ENCODE measurements at regions not wholly inside any gene's neighbourhood (a gene's known extent, or its start where the extent isn't known, plus 50 kb on each side); places are given as distances from the start of the nearest gene placed in this dataset.
"Not testable (repeated sequence)": the region's sequence is repeated elsewhere in the genome, so short reads cannot be mapped to it uniquely, and the experiment has no call there.

GRCh38 chr13:28607187-28607955 lies 51.6 kb upstream of the POMP start:
- H3K4me3 ChIP-seq (ENCODE audit: low read length), result no peak overlapping the region
- no peaks in the 10 kb centered on the region for H3K36me3 ChIP-seq (ENCODE audit: control insufficient read depth, insufficient read depth, low read length)
- H3K9me3 ChIP-seq (replicated peaks; ENCODE audit: control insufficient read depth, low read depth, low read length), result no peaks in the 10 kb centered on the region
- H3K4me1 ChIP-seq (ENCODE audit: control insufficient read depth, insufficient read depth, low read length), result no peaks in the 10 kb centered on the region
- no peak overlapping the region for H3K27ac ChIP-seq (ENCODE audit: low read length)
- no peaks in the 10 kb centered on the region for H3K27me3 ChIP-seq (ENCODE audit: control insufficient read depth, insufficient read depth, low read length)
- no peak for DNase-seq
- WGBS (ENCODE audit: insufficient coverage), result no CpG with 5 or more reads among the region's 8 CpGs

- Histone ChIP-seq H3K4me3 (ENCODE audit: low read length) (no peak overlapping the region), H3K9me3 (replicated peaks; ENCODE audit: control insufficient read depth, low read depth, low read length) (no peaks in the 10 kb centered on the region), H3K27me3 (ENCODE audit: control insufficient read depth, insufficient read depth, low read length) (no peaks in the 10 kb centered on the region), H3K27ac (ENCODE audit: low read length) (no peak overlapping the region), H3K36me3 (ENCODE audit: control insufficient read depth, insufficient read depth, low read length) (no peaks in the 10 kb centered on the region), H3K4me1 (ENCODE audit: control insufficient read depth, insufficient read depth, low read length) (no peaks in the 10 kb centered on the region)
- DNase-seq, result no peak
- WGBS (ENCODE audit: insufficient coverage), result 100% methylated on average over 2 of the region's 5 CpGs
Observed at GRCh38 chr13:28606466-28606865, 52.5 kb upstream of the POMP start.

GRCh38 chr13:28605147-28605546 lies 53.8 kb upstream of the POMP start:
- not testable (repeated sequence) for H3K36me3 ChIP-seq (ENCODE audit: control insufficient read depth, insufficient read depth, low read length); H3K9me3 ChIP-seq (replicated peaks; ENCODE audit: control insufficient read depth, low read depth, low read length); H3K4me3 ChIP-seq (ENCODE audit: low read length); H3K27ac ChIP-seq (ENCODE audit: low read length); H3K27me3 ChIP-seq (ENCODE audit: control insufficient read depth, insufficient read depth, low read length); H3K4me1 ChIP-seq (ENCODE audit: control insufficient read depth, insufficient read depth, low read length); DNase-seq
- no CpG with 5 or more reads among the region's 3 CpGs for WGBS (ENCODE audit: insufficient coverage)

GRCh38 chr13:28603043-28603664 lies 55.8 kb upstream of the POMP start:
- Histone ChIP-seq H3K4me1 (ENCODE audit: control insufficient read depth, insufficient read depth, low read length) (no peaks in the 10 kb centered on the region), H3K27me3 (ENCODE audit: control insufficient read depth, insufficient read depth, low read length) (no peaks in the 10 kb centered on the region), H3K36me3 (ENCODE audit: control insufficient read depth, insufficient read depth, low read length) (no peaks in the 10 kb centered on the region), H3K4me3 (ENCODE audit: low read length) (no peak overlapping the region), H3K9me3 (replicated peaks; ENCODE audit: control insufficient read depth, low read depth, low read length) (no peaks in the 10 kb centered on the region), H3K27ac (ENCODE audit: low read length) (no peak overlapping the region)
- DNase-seq, result no peak
- 68% methylated on average over 4 of the region's 6 CpGs for WGBS (ENCODE audit: insufficient coverage)

GRCh38 chr13:28602580-28602979 lies 56.4 kb upstream of the POMP start:
- DNase-seq, result no peak
- H3K27me3 ChIP-seq (ENCODE audit: control insufficient read depth, insufficient read depth, low read length), result no peaks in the 10 kb centered on the region
- H3K4me3 ChIP-seq (ENCODE audit: low read length), result no peak overlapping the region
- H3K27ac ChIP-seq (ENCODE audit: low read length), result no peak overlapping the region
- no peaks in the 10 kb centered on the region for H3K9me3 ChIP-seq (replicated peaks; ENCODE audit: control insufficient read depth, low read depth, low read length)
- H3K4me1 ChIP-seq (ENCODE audit: control insufficient read depth, insufficient read depth, low read length), result no peaks in the 10 kb centered on the region
- H3K36me3 ChIP-seq (ENCODE audit: control insufficient read depth, insufficient read depth, low read length), result no peaks in the 10 kb centered on the region
- 56% methylated on average over 1 of the region's 2 CpGs for WGBS (ENCODE audit: insufficient coverage)

GRCh38 chr13:28601581-28601980 lies 57.3 kb upstream of the POMP start:
- no peak for DNase-seq
- Histone ChIP-seq H3K4me3 (ENCODE audit: low read length) (no peak overlapping the region), H3K4me1 (ENCODE audit: control insufficient read depth, insufficient read depth, low read length) (no peaks in the 10 kb centered on the region), H3K27me3 (ENCODE audit: control insufficient read depth, insufficient read depth, low read length) (no peaks in the 10 kb centered on the region), H3K9me3 (replicated peaks; ENCODE audit: control insufficient read depth, low read depth, low read length) (no peaks in the 10 kb centered on the region), H3K36me3 (ENCODE audit: control insufficient read depth, insufficient read depth, low read length) (no peaks in the 10 kb centered on the region), H3K27ac (ENCODE audit: low read length) (no peak overlapping the region)
- 100% methylated on average over 1 of the region's 3 CpGs for WGBS (ENCODE audit: insufficient coverage)

- Histone ChIP-seq H3K36me3 (ENCODE audit: control insufficient read depth, insufficient read depth, low read length) (no peaks in the 10 kb centered on the region), H3K27me3 (ENCODE audit: control insufficient read depth, insufficient read depth, low read length) (no peaks in the 10 kb centered on the region), H3K4me1 (ENCODE audit: control insufficient read depth, insufficient read depth, low read length) (no peaks in the 10 kb centered on the region), H3K4me3 (ENCODE audit: low read length) (no peak overlapping the region), H3K9me3 (replicated peaks; ENCODE audit: control insufficient read depth, low read depth, low read length) (no peaks in the 10 kb centered on the region), H3K27ac (ENCODE audit: low read length) (no peak overlapping the region)
- no CpG with 5 or more reads among the region's 3 CpGs for WGBS (ENCODE audit: insufficient coverage)
- no peak for DNase-seq
Observed at GRCh38 chr13:28597641-28598040, 61.3 kb upstream of the POMP start.

GRCh38 chr13:28590461-28590860 lies 68.5 kb upstream of the POMP start:
- DNase-seq, result no peak
- 96% methylated on average over 10 of the region's 12 CpGs for WGBS (ENCODE audit: insufficient coverage)
- no peaks in the 10 kb centered on the region for H3K36me3 ChIP-seq (ENCODE audit: control insufficient read depth, insufficient read depth, low read length)
- no peaks in the 10 kb centered on the region for H3K27me3 ChIP-seq (ENCODE audit: control insufficient read depth, insufficient read depth, low read length)
- H3K4me3 ChIP-seq (ENCODE audit: low read length), result no peak overlapping the region
- H3K4me1 ChIP-seq (ENCODE audit: control insufficient read depth, insufficient read depth, low read length), result no peaks in the 10 kb centered on the region
- H3K27ac ChIP-seq (ENCODE audit: low read length), result no peak overlapping the region
- no peaks in the 10 kb centered on the region for H3K9me3 ChIP-seq (replicated peaks; ENCODE audit: control insufficient read depth, low read depth, low read length)

GRCh38 chr13:28588296-28588695 lies 70.6 kb upstream of the POMP start:
- WGBS (ENCODE audit: insufficient coverage), result no CpG with 5 or more reads among the region's 5 CpGs
- H3K27me3 ChIP-seq (ENCODE audit: control insufficient read depth, insufficient read depth, low read length), result peaks cover 3% of the 10 kb centered on the region

GRCh38 chr13:28587174-28587540 lies 71.8 kb upstream of the POMP start:
- no peaks in the 10 kb centered on the region for H3K9me3 ChIP-seq (replicated peaks; ENCODE audit: control insufficient read depth, low read depth, low read length)
- DNase-seq, result no peak

More at GRCh38 chr13:28588296-28588695, 70.6 kb upstream of the POMP start:
- DNase-seq, result no peak
- Histone ChIP-seq H3K9me3 (replicated peaks; ENCODE audit: control insufficient read depth, low read depth, low read length) (no peaks in the 10 kb centered on the region), H3K27ac (ENCODE audit: low read length) (no peak overlapping the region), H3K4me3 (ENCODE audit: low read length) (no peak overlapping the region), H3K4me1 (ENCODE audit: control insufficient read depth, insufficient read depth, low read length) (peaks cover 6% of the 10 kb centered on the region), H3K36me3 (ENCODE audit: control insufficient read depth, insufficient read depth, low read length) (no peaks in the 10 kb centered on the region)

More at GRCh38 chr13:28587174-28587540, 71.8 kb upstream of the POMP start:
- no peaks in the 10 kb centered on the region for H3K36me3 ChIP-seq (ENCODE audit: control insufficient read depth, insufficient read depth, low read length)
- no CpG with 5 or more reads among the region's 2 CpGs for WGBS (ENCODE audit: insufficient coverage)
- H3K4me1 ChIP-seq (ENCODE audit: control insufficient read depth, insufficient read depth, low read length), result peaks cover 6% of the 10 kb centered on the region
- peaks cover 3% of the 10 kb centered on the region for H3K27me3 ChIP-seq (ENCODE audit: control insufficient read depth, insufficient read depth, low read length)
- no peak overlapping the region for H3K27ac ChIP-seq (ENCODE audit: low read length)
- no peak overlapping the region for H3K4me3 ChIP-seq (ENCODE audit: low read length)
